Central memory CD4-positive, alpha-beta T cell (primary cell): ENCODE measurements at regions not wholly inside any gene's neighbourhood (a gene's known extent, or its start where the extent isn't known, plus 50 kb on each side); places are given as distances from the start of the nearest gene placed in this dataset.
A peak's percentile ranks its signal among the peaks of the same experiment; 100 is the strongest.
"Not testable (repeated sequence)": the region's sequence is repeated elsewhere in the genome, so short reads cannot be mapped to it uniquely, and the experiment has no call there.

Source experiments
- DNase-seq: peaks from one replicate; pipeline ENCODE4 v3.0.0; 2022

DNA sequence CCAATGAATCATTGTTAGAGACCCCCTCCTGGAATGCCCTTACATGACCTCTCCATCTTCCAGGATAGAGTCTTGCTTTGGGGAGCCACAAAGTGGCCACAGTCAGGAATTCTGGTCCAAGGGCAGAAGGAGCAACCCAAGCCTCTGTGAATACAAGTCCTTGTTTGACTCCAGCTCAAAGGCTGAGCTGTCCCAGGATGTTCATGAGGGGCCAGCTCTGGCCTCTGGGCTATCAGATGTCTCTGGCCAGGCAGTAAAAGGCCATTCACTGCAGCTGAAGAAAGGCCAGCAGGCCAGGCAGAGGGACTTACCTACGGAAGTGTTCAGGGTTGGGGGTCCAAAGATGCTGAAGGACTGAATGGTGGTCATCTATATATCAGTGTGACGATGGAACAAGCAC lies 98.3 kb upstream of the IPO9 start:
- no peak for DNase-seq

DNA sequence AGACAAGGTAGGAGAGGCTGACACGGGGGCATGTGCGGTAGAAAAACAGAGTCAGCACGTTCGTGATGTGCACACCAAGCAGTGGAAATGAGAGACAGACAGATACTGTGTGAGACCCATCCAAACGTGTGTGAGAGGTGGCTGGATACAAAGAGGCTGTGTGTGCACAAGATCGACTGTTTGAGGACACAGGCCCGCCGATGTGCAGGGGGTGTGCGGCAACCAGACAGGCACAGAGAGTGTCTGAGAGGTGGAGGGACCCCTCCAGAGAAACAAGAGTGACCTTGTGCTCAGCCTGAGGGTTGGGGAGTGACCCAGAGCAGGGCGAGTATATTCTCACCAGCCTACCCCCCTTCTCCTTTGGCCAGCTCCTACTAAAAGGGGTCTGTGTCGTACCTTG lies 97.8 kb upstream of the IPO9 start:
- no peak for DNase-seq

DNA sequence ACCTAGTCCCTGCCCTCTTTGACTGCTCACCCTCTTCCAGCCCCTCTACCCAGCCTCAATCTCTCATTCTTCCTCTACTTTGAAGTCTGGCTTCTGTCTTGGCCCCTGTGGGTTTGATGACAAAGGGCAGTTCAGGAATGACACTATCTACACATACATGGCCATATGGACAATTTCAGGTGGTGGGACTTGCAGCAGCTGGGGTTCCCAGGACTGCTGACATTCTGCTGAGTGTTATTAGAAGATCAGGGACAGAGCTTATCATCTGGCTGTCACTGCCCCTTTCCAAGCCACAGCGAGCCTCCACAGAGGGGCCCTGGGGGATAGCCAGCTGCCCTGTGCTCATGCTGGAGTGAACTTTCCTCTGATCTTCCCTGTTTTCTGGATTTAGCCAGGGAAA lies 97.4 kb upstream of the IPO9 start:
- no peak for DNase-seq

DNA sequence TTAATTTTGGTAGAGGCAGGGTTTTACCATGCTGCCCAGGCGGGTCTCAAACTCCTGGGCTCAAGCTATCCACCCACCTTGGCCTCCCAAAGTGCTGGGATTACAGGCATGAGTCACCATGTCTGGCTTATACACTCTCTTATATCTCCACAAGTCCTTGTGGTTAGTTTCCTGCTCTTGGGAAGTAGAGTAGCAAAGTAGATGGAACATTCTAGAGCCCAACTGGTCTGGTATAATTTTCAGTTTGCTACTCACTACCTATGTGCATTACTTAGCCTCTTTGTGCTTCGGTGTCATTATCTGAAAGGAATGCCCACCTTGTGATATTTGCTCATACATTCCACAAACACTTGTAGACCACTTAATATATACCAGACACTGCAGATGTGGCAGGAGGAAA lies 96.6 kb upstream of the IPO9 start:
- no peak for DNase-seq

DNA sequence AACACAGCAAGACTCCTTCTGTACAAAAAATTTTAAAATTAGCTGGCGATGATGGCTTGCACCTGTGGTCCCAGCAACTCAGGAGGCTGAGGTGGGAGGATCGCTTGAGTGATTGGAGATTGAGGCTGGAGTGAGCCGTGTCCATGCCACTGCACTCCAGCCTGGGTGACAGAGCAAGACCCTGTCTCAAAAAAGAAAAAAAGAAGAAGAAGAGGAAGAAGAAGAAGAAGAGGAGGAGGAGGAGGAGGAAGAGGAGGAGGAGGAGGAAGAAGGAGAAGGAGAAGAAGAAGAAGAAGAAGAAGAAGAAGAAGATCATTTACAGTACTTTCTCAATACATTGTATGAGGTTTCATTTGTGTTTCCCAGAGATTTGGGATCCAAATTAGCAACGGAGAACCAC lies 94.7 kb upstream of the IPO9 start:
- DNase-seq, result not testable (repeated sequence)

DNA sequence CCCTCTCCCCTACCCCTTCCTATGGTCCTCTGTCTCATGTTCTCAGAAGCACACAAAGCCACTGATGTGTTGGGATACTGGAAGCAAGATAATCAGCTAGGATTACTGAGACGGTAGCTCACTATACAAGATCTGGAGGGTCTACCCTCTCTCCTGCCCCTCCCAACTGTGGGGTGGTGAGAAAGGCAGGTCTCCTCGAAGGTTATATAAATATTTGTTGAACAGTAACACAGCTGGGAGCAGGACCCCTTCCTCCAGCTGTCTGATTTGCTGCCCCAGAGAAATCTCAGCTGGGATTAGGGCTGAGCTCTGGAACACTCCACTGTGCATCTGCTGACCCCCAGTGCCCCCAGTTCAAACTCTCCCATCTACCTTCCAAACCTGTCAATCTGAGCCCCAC lies 94.2 kb upstream of the IPO9 start:
- no peak for DNase-seq

DNA sequence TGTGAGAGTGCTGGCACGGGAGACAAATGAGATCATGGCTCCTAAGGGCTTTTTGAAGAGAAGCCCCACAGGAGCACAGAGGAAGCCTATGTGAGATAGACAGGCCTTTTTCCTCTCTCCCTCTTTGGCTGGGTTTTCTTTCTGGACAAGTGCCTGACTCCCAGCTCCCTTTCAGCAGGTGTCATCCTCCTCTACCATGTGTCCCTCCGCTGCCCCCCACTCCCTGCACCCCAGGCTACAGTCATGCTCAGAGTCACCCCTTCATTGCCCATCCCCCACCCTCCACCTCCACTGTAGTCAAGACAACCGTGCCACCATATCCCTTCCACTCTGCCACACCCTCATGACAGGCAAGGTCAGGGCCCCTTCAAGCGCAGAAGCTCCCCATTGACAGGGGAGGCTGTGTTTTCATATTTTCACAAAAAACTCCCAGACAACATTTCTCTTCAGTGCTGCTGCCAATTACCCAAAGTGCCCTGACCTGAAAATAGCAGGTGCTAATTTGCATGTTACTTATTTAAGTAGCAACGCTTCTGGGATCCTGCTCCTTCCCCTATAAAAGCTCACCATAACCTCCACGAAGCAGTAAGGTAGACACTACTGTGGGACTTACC lies 92.1 kb upstream of the IPO9 start:
- DNase-seq, result no peak

DNA sequence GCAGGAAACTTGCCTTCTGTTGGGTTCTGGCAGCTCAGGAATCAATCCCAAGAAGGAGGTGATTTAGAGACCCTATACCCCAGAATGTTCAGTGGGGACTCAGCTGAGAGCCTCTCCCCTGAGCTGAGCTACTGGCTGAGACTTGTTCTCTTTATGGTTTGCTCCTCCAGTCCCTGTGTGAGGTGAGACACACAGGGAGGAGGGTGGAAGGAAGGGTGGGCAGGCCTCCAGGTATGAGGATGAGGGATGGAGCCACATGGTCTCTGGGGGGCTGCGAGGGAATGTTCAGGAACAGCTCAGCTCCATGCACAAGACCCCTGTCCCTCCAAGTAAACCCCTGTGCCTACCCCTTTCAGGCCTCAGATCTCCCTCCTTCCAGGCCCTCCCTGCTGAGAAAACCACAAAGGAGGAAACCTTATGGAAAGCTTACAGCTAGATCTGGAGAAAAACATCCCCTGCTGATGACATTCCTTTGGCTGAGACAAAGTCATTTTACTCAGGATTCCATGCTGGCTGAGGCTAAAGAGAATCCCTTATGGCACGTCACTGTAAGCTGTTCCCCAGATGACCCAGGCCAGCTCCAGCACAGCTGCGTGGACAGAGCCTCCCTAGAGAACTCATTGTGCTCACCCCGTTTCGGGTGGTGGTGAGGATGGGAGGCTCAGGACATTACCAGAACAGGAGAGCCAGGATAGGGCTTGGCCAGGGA lies 91.5 kb upstream of the IPO9 start:
- DNase-seq, result no peak

DNA sequence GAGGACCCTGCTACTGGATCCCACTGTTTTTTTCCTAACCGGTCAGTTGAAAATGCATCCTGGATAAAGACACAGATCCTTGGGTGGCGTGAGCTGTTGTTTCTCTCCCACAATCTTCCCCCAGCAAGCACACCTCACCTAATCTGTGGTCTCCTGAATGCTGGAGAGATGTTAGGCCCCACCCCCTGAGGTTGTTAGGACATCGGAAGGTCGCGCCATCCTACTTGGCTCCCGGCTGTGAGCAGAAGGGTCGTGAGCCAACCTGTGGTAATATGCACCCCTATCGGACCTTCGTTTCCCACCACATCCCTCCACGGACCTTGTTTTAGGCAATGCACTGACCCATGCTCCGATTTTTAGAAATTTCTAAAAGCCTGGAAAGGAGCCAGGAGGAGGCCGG lies 89.9 kb upstream of the IPO9 start:
- no peak for DNase-seq

DNA sequence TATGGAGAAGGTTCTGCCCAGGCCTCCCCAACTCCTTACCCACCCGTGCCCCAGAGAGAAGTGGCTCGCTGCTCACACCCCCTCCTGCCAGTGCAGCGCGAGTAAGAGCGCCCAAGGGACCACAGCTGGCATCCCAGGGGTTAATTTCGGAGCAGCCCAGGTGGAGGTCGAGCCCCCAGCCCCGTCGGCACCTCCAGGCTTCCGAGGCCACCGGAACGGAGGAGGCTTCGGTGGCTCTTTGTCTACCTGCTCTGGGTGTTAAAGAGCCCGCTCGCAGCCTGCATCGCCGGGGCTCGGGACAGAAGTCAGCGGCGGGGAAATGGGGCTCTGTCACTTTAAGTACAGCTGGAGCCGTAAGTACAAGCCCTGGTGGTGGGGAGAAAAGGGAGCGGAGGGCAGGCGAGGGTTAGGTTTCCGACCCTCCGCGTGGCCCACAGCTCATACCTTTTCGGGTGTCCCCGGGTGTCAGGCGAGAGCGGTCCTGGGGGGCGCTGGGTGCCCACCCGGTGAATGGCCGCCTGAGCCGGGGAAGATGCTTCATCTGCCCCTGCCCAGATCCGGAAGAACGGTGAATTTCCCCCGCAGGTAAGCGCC lies 89.4 kb upstream of the IPO9 start:
- DNase-seq, result peak; percentile 56

DNA sequence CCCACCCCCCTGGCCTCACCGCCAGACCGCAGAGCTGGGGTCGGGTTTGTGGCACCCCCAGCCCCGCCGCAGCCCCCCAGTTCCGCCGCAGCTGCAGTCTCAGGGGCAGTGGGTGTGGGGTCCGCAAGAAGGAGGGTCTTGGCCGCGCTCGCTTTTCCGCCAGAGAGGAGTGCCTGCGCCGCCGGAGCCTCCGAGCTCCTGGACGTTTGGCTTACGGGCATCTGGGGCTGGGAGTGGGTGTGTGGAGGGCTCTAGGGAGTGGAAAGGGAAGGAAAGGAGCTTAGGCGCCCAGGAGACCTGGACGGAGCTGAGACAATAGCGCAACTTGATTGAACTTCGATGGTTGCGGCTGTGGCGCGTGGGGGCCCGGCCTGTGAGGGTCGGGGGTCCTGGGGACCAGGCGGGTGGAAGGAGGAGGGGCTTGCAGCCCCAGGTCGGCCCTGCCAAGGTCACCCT lies 88.8 kb upstream of the IPO9 start:
- DNase-seq, result no peak

DNA sequence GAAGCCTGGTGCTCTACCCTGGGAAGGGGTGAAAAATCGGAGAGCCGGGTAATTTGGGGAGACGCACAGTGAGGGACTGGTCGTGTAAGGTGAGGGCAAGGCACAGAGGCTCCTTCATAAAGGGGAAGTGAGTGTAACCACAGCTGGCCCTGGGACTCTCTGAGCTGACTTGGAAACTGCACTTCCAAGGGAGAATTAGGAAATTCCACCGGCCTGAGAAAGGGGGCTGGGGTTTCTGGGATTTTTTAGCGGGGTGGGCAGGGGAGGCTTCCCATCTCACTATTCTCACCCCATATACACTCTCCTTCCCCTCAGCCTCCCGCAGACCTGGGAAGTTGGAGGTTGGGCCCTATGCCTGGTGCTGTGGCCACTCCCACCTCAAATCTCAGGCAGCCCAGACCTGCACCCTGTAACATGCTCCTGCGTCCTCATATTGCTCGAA lies 88.3 kb upstream of the IPO9 start:
- DNase-seq, result no peak

DNA sequence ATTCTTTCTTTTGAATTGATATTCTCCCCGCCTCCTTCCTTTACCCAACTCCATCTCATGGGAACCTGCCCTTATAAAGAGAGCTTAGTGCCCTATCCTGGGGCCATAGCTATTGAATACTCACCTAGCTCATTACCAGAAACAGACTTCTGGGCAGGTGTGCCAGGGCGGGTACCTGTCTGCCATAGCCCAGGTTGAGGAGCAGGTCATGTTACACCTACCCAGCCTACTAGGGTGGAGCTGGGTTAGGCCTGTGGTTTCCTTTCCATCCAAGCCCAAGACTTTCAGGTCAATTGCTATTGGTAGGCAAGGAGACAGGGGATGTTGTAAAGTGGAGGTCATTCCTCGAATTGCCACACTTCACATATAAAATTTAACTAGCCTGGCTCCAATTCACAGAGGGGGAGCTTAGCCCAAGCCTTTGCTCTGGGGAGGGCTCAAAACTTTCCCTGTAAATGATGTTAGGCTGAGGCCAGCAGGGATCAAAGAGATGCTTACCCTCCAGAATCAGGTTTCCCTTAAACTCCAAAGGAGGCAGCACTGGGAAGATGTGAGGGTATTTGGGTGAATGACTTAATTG lies 87.1 kb upstream of the IPO9 start:
- no peak for DNase-seq

DNA sequence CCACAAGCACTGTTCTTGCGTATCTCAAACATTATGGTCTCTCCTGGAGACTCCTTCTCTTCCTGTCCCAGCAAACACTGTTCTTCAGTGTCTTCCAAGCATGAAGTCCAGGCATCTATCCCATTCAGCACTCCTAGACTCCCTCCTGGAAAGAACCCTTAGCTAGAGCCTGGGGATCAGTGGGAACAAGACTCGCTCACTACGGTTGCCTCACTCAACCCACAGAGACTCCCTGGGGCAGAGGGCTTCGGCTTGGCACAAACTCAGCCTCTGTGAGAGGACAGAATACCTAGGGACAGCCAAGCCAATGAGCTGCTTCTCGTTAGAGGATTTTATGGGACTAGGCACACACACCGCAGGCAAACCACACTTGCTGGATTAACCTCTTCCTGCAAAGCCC lies 86.5 kb upstream of the IPO9 start:
- DNase-seq, result no peak

DNA sequence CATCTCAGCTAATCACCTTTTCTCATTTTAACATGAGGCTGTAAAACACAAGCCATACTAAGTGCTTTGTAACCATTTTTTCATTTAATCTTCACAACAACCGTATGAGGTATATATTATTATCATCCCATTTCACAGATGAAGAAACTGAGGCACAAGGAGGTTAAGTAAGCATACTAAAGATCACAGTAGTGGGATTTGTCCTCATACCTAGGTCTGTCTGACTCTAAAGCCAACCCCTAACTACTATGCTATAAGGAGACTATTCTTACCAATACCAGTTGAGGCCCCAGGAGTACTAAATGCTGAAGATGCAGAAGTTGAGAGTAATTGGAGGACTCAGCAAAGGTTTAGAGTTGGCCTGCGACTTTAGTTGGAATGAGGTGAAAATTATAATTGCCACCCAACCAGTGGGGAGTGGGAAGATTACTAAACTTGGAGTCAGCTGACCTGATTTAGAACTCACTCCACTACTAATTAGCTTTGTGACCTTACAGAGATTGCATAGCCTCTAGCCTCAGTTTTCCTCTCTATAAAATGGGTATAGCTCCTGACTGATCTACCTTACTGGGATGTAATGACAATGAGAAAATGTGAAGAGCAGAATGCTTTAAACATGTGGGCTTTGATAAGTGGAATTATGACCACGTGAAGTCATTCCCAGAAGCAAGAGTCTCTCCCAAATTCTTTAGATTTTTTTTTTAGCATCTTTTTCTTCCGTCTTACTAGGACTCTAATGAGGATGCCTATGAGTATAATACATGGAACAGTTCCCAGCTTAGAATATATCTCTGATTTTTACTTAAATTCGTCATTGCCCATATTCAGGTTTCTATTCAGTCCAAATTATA lies 85.8 kb upstream of the IPO9 start:
- DNase-seq, result no peak

DNA sequence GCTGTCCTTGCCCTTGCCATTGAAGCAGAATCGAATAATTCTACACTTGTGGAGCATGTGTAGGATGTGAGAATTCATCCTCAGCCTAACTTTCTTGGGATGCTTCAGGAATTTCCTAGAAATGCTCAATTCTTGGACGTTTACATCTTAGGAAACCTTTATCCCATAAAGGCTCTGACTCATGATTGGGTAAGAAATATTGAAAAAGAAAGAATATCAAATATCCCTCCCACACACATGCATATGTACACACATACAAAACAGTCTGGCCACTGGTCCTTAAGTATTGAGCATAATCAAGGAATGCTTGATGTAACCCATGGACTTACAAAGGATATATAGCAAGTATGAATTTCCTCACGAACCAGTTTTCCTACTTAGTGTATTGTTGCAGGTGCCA lies 83.9 kb upstream of the IPO9 start:
- no peak for DNase-seq

DNA sequence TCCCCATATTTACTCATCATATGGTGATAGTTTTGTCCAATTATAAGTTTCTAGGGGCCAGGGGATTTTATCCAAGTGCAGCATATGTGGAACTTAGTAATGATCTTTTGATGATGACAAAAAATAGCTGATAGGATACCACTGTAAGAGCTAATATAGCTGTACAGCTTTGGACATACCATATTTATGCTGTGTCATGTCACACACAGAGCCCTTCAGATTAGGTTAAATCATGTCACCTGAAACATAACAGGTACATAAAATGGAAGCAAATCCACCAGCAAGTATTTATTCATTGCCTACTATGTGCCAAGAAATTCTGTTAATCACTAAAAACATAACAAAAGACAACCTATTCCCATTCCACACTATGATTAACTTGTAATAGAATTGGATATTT lies 82.8 kb upstream of the IPO9 start:
- no peak for DNase-seq

DNA sequence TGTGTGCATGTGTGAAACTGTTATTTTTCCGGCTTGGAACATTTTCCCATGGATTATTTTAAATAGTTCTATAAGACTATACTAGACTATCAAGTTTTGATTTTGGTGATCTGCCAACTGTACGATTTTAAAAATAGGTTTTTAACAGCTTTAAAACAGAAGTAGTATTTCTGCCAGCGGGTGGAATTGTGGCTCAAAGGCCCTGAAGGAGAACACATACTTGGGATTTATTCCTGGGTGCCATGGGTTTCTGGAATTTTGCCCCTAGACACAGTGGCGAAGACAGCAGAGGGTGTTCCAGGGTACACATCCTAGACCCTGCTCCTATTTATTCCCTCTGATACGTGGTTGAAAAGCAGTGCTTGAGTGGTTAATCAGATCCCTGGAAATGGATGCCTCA lies 81.7 kb upstream of the IPO9 start:
- DNase-seq, result no peak

DNA sequence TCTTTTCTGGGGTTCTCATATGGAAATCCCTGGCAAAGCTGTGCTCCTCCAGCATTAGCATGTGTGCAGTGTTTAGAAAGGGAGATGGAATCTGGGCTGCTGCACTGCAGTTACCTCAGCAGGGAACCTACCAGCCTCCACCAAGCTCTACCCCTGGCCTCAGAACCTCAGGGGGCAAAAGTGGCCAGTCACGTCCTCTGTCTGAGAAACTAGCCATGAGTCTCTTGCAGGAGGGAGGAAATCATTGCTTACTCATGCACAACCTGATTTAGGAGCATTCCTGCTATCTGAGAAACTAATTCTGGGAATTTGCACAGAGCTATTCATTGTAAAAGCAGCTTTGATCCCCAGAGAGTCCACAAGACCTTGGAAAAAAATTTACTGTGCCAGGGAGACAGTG lies 80.6 kb upstream of the IPO9 start:
- DNase-seq, result no peak

DNA sequence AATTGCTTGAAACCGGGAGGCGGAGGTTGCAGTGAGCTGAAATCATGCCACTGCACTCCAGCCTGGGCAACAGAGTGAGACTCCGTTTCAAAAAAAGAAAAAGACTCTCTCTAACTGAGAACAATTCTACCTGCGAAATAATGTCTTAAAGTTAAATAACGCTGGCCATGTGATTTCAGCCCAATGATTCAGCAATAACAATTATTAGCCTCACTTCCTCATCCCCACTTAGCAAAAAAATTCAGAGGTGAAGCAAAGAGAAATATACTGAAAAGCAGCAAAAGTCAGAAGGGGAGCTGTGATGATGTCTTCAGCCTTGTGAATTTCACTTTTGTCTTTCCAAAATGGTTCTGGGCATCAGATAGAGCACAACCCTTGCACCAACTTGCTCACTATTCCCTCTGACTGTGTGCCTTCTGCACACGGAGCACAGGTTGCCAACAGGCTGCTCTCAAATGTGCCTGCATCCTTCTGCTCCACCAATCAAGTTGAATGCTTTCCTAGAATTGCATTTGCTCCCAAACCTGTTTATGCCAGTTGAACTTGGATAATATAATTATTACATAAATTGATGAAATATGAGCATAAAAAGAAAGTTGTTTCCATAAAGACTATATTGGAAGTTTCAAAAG lies 79.8 kb upstream of the IPO9 start:
- DNase-seq, result no peak

DNA sequence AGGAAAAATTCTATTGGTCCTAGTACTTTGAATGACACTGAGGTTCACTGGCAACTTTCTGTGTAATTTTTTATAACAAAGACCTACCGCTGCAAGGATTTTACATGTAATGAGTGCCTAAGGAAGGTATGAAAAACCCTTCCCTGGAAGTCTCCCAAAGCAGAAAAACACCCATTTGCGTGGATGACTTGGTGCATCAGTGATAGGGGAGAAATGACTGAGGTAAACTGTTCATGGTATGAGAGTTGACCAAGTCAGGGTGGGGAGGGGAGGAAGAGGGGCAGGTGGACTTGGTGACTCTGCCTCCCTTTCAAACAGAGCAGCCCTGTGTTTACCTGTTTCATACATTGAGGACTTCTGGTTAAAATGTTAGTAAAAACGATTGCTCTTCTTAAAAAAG lies 78.8 kb upstream of the IPO9 start:
- DNase-seq, result no peak

DNA sequence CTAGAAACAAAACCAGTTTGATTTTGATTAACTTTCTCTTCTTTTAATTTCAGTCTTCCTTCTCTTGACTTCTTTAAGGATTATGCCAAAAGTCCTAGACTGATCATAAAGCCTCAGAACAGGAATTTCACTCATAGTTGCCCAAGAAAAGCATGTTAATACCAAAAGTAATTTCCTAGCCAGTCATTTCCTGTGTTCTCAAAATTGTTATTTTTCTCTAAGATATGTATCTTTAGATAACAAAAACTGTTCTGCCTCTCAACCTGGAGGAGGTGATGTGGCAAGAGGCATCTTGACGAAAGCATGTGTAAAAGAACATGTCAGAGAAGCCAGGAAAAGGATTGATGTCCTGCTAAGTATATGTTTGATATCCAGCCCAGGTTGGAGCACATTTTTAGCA lies 78.0 kb upstream of the IPO9 start:
- no peak for DNase-seq

DNA sequence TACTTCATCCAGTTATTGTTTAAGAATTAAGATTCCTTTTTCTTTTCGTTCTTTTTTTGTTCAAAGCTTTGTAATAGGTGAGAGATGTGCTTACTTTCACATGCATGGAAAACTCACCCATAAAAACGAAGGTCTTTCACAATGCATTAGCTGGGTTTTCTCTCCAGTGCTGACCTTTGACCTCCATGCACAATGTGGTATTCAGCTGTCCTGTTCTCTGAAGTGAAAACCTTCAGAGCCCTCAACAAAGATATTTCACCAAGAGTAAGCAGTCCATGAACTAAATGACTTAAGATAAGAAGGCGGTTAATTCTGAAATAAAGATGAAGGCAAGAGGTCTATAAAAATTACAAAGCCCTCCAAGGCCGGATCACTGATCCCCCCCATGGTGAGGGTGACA lies 77.1 kb upstream of the IPO9 start:
- DNase-seq, result no peak
